GM23338 (cell line): ENCODE measurements at regions not wholly inside any gene's neighbourhood (a gene's known extent, or its start where the extent isn't known, plus 50 kb on each side); places are given as distances from the start of the nearest gene placed in this dataset.

Source experiments
- ATAC-seq: fragments of 200-7000 bp; cut with Tn5 transposase; 3 replicates; pipeline ENCODE4 v1.9.1; 2020
- DNase-seq: peaks from one replicate; pipeline ENCODE4 v3.0.0-alpha.2; 2015; ENCODE audit warnings: low spot score
- H2AFZ ChIP-seq: fragments of 200-600 bp; sonication (generic); 2 replicates; pipeline ENCODE4 v1.8.0; 2016; ENCODE audit warnings: antibody characterized with exemption, mild to moderate bottlenecking, moderate library complexity
- H3F3A ChIP-seq: fragments of 200-600 bp; sonication (generic); replicated peaks from 2 replicates; pipeline ENCODE4 v1.8.0; 2017; ENCODE audit warnings: antibody characterized with exemption, mixed run types, low read depth
- H3K27ac ChIP-seq: fragments of 200-600 bp; sonication (generic); 2 replicates; pipeline ENCODE4 v1.6.1; 2016; ENCODE audit warnings: low read depth
- H3K27me3 ChIP-seq: fragments of 200-600 bp; sonication (generic); 2 replicates; pipeline ENCODE4 v1.8.0; 2016; ENCODE audit warnings: mild to moderate bottlenecking, mixed run types, moderate library complexity; ENCODE audit not compliant: insufficient read depth
- H3K36me3 ChIP-seq: fragments of 200-600 bp; sonication (generic); 2 replicates; pipeline ENCODE4 v1.8.0; 2016; ENCODE audit warnings: mild to moderate bottlenecking; ENCODE audit not compliant: insufficient read depth
- H3K4me1 ChIP-seq: fragments of 200-600 bp; sonication (generic); 2 replicates; pipeline ENCODE4 v1.8.0; 2016; ENCODE audit warnings: mild to moderate bottlenecking, moderate library complexity; ENCODE audit not compliant: insufficient read depth
- H3K4me2 ChIP-seq: fragments of 200-600 bp; sonication (generic); 2 replicates; pipeline ENCODE4 v1.7.1; 2017; ENCODE audit warnings: mixed run types
- H3K4me3 ChIP-seq: fragments of 200-600 bp; sonication (generic); 2 replicates; pipeline ENCODE4 v1.6.1; 2016; ENCODE audit warnings: mixed run types
- H3K79me2 ChIP-seq: fragments of 200-600 bp; sonication (generic); replicated peaks from 2 replicates; pipeline ENCODE4 v1.8.0; 2017; ENCODE audit warnings: mild to moderate bottlenecking; ENCODE audit not compliant: insufficient read depth
- H3K9me2 ChIP-seq: fragments of 200-600 bp; sonication (generic); 2 replicates; pipeline ENCODE4 v1.8.0; 2017; ENCODE audit not compliant: insufficient read depth
- H4K20me1 ChIP-seq: fragments of 200-600 bp; sonication (generic); replicated peaks from 2 replicates; pipeline ENCODE4 v1.8.0; 2017; ENCODE audit warnings: mild to moderate bottlenecking; ENCODE audit not compliant: insufficient read depth
- H3K27ac Mint-ChIP-seq: 2 replicates; pipeline ENCODE4 v1.8.0; 2020; ENCODE audit warnings: inconsistent platforms, mild to moderate bottlenecking, moderate library complexity, mixed read lengths
- H3K27me3 Mint-ChIP-seq: 3 replicates; pipeline ENCODE4 v1.8.0; 2022; ENCODE audit warnings: low read depth, mild to moderate bottlenecking, moderate library complexity, mixed read lengths, inconsistent platforms; ENCODE audit not compliant: insufficient read depth, poor library complexity
- H3K36me3 Mint-ChIP-seq: 3 replicates; pipeline ENCODE4 v1.8.0; 2021; ENCODE audit warnings: low read depth, mild to moderate bottlenecking, inconsistent platforms, moderate library complexity, mixed read lengths
- H3K4me1 Mint-ChIP-seq: 3 replicates; pipeline ENCODE4 v1.8.0; 2020; ENCODE audit warnings: mild to moderate bottlenecking, inconsistent platforms, mixed read lengths
- H3K4me3 Mint-ChIP-seq: 3 replicates; pipeline ENCODE4 v1.8.0; 2021; ENCODE audit warnings: moderate library complexity, mild to moderate bottlenecking, inconsistent platforms, mixed read lengths
- H3K9me3 Mint-ChIP-seq: 3 replicates; pipeline ENCODE4 v1.8.0; 2020; ENCODE audit warnings: moderate library complexity, mild to moderate bottlenecking, inconsistent platforms, mixed read lengths
- CREB1 ChIP-seq: fragments of 250-450 bp; sonication (Bioruptor Pico); IDR thresholded peaks from 2 replicates; pipeline ENCODE4 v1.5.0; 2020; ENCODE audit warnings: low read depth, mild to moderate bottlenecking, moderate library complexity
- EZH2 ChIP-seq: fragments of 200-600 bp; sonication (generic); IDR thresholded peaks from one replicate; pipeline ENCODE4 v1.8.0; 2017; ENCODE audit warnings: antibody characterized with exemption, mild to moderate bottlenecking, low read depth; ENCODE audit not compliant: unreplicated experiment
- EZH2phosphoT487 ChIP-seq: fragments of 200-600 bp; sonication (generic); IDR thresholded peaks from one replicate; pipeline ENCODE4 v1.8.1; 2018; ENCODE audit warnings: antibody characterized with exemption; ENCODE audit not compliant: unreplicated experiment
- JUNB ChIP-seq: IDR thresholded peaks from one replicate; pipeline ENCODE4 v1.6.1; 2016; ENCODE audit warnings: antibody characterized with exemption; ENCODE audit not compliant: unreplicated experiment
- NANOG ChIP-seq: IDR thresholded peaks from 2 replicates; pipeline ENCODE4 v1.6.1; 2016; ENCODE audit warnings: antibody characterized with exemption, borderline replicate concordance
- POLR2AphosphoS5 ChIP-seq: IDR thresholded peaks from 2 replicates; pipeline ENCODE4 v1.6.1; 2016; ENCODE audit warnings: antibody characterized with exemption, low read depth
- ZNF114 ChIP-seq: fragments of 250-450 bp; sonication (Bioruptor Pico); IDR thresholded peaks from 2 replicates; pipeline ENCODE4 v1.5.0; 2020; ENCODE audit warnings: mild to moderate bottlenecking, moderate library complexity
- ZNF331 ChIP-seq: fragments of 250-450 bp; sonication (Bioruptor Pico); IDR thresholded peaks from 2 replicates; pipeline ENCODE4 v1.5.0; 2020; ENCODE audit warnings: low read depth, mild to moderate bottlenecking, moderate library complexity
- ZNF462 ChIP-seq: fragments of 250-450 bp; sonication (Bioruptor Pico); IDR thresholded peaks from 2 replicates; pipeline ENCODE4 v1.5.0; 2020; ENCODE audit warnings: mild to moderate bottlenecking, moderate library complexity
- TF ChIP-seq, protein P1 (sequence below): IDR thresholded peaks from one replicate; pipeline ENCODE4 v1.6.1; 2018; ENCODE audit warnings: antibody characterized with exemption; ENCODE audit not compliant: unreplicated experiment
- TF ChIP-seq, protein P2 (sequence below): IDR thresholded peaks from 2 replicates; pipeline ENCODE4 v1.6.1; 2016; ENCODE audit warnings: antibody characterized with exemption

- TF ChIP-seq, protein P1, sequence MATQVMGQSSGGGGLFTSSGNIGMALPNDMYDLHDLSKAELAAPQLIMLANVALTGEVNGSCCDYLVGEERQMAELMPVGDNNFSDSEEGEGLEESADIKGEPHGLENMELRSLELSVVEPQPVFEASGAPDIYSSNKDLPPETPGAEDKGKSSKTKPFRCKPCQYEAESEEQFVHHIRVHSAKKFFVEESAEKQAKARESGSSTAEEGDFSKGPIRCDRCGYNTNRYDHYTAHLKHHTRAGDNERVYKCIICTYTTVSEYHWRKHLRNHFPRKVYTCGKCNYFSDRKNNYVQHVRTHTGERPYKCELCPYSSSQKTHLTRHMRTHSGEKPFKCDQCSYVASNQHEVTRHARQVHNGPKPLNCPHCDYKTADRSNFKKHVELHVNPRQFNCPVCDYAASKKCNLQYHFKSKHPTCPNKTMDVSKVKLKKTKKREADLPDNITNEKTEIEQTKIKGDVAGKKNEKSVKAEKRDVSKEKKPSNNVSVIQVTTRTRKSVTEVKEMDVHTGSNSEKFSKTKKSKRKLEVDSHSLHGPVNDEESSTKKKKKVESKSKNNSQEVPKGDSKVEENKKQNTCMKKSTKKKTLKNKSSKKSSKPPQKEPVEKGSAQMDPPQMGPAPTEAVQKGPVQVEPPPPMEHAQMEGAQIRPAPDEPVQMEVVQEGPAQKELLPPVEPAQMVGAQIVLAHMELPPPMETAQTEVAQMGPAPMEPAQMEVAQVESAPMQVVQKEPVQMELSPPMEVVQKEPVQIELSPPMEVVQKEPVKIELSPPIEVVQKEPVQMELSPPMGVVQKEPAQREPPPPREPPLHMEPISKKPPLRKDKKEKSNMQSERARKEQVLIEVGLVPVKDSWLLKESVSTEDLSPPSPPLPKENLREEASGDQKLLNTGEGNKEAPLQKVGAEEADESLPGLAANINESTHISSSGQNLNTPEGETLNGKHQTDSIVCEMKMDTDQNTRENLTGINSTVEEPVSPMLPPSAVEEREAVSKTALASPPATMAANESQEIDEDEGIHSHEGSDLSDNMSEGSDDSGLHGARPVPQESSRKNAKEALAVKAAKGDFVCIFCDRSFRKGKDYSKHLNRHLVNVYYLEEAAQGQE: no peak
- no peak for TF ChIP-seq ZNF114 (CRISPR knock-in tag)
Measured at GRCh38 chr10:33537066-33537465, 202.6 kb upstream of the NRP1 start (continued).

DNA sequence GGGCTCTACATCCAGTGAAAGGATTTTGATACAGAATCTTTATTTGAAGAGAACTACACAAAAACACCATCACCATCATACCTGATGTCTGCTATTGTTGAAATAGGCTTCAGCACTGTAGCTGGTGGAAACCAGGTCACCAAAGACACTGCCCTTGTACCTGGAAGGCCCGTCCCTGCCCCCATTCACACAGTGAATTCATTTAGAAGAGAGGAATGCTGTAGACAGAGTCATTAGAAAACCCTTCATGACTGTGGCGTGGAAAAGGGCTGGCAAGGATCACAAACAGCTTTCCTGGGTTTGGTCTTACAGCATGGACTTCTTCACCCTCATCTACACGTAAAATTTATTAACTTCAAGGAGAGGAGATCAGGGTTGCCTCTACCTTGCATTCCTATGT, 202.0 kb upstream of the NRP1 start:
- no peak overlapping the region for H3K4me2 ChIP-seq
- Mint-ChIP-seq H3K36me3 (no peaks in the 10 kb centered on the region; the same call in 2 of the 3 replicates), H3K27ac (no peak overlapping the region), H3K4me3 (no peak overlapping the region), H3K27me3 (peaks cover 4% of the 10 kb centered on the region), H3K9me3 (peaks cover 3% of the 10 kb centered on the region; the same call in 2 of the 3 replicates), H3K4me1 (peaks cover 19% of the 10 kb centered on the region)
- DNase-seq (no peak), ATAC-seq (no peak)
- no peaks in the 10 kb centered on the region for H3K36me3 ChIP-seq
- no peak for TF ChIP-seq ZNF114 (CRISPR knock-in tag)
- TF ChIP-seq CREB1 (CRISPR knock-in tag): no peak
- TF ChIP-seq ZNF331 (CRISPR knock-in tag): no peak
- no peak for TF ChIP-seq EZH2phosphoT487
- no peak for TF ChIP-seq NANOG
- TF ChIP-seq JUNB: no peak
- no peak for TF ChIP-seq ZNF462 (CRISPR knock-in tag)
- TF ChIP-seq POLR2AphosphoS5: no peak
- TF ChIP-seq, protein P1: no peak
- TF ChIP-seq, protein P2, sequence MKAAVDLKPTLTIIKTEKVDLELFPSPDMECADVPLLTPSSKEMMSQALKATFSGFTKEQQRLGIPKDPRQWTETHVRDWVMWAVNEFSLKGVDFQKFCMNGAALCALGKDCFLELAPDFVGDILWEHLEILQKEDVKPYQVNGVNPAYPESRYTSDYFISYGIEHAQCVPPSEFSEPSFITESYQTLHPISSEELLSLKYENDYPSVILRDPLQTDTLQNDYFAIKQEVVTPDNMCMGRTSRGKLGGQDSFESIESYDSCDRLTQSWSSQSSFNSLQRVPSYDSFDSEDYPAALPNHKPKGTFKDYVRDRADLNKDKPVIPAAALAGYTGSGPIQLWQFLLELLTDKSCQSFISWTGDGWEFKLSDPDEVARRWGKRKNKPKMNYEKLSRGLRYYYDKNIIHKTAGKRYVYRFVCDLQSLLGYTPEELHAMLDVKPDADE: no peak
- TF ChIP-seq EZH2: no peak
- H3K79me2 ChIP-seq: no peaks in the 10 kb centered on the region
- H3K27me3 ChIP-seq: no peaks in the 10 kb centered on the region
- H3K4me1 ChIP-seq: peaks cover 21% of the 10 kb centered on the region; the same call in 1 of the 2 replicates
- H3F3A ChIP-seq: no peaks in the 10 kb centered on the region
- no peak overlapping the region for H3K27ac ChIP-seq
- no peaks in the 10 kb centered on the region for H4K20me1 ChIP-seq
- peak overlapping the region; percentile 72 for H2AFZ ChIP-seq
- H3K4me3 ChIP-seq: no peak overlapping the region
- no peaks in the 10 kb centered on the region; the same call in none of the 2 replicates for H3K9me2 ChIP-seq
